OCI-LY1 (cell line): ENCODE measurements at regions not wholly inside any gene's neighbourhood (a gene's known extent, or its start where the extent isn't known, plus 50 kb on each side); places are given as distances from the start of the nearest gene placed in this dataset.

Experiments used
- H2AFZ ChIP-seq: fragments of 200-600 bp; sonication (generic), shearing (Covaris generic); 2 replicates; pipeline ENCODE4 v1.6.0; 2014; ENCODE audit warnings: antibody characterized with exemption, mild to moderate bottlenecking, low read length
- H3F3A ChIP-seq: fragments of 200-600 bp; sonication (generic), shearing (Covaris generic); 2 replicates; pipeline ENCODE4 v1.6.0; 2014; ENCODE audit warnings: mild to moderate bottlenecking, antibody characterized with exemption, low read length, moderate library complexity; ENCODE audit not compliant: insufficient read depth
- H3K27ac ChIP-seq: fragments of 200-600 bp; sonication (generic); 2 replicates; pipeline ENCODE4 v1.5.1; 2014; ENCODE audit warnings: low read length, mixed run types, mild to moderate bottlenecking, low read depth; ENCODE audit not compliant: poor library complexity, severe bottlenecking
- H3K27me3 ChIP-seq: fragments of 200-600 bp; sonication (generic); 2 replicates; pipeline ENCODE4 v1.6.0; 2014; ENCODE audit warnings: antibody characterized with exemption, mild to moderate bottlenecking, low read length, moderate library complexity; ENCODE audit not compliant: insufficient read depth
- H3K36me3 ChIP-seq: fragments of 200-600 bp; sonication (generic); 2 replicates; pipeline ENCODE4 v1.6.1; 2014; ENCODE audit warnings: mild to moderate bottlenecking, antibody characterized with exemption, low read length, moderate library complexity, mixed read lengths; ENCODE audit not compliant: insufficient read depth
- H3K4me1 ChIP-seq: fragments of 200-600 bp; sonication (generic); 2 replicates; pipeline ENCODE4 v1.5.1; 2014; ENCODE audit warnings: mild to moderate bottlenecking, low read length, moderate library complexity; ENCODE audit not compliant: insufficient read depth, severe bottlenecking
- H3K4me2 ChIP-seq: fragments of 200-600 bp; sonication (generic), shearing (Covaris generic); 2 replicates; pipeline ENCODE4 v1.6.1; 2014; ENCODE audit warnings: low read length
- H3K4me3 ChIP-seq: fragments of 200-600 bp; sonication (generic); 2 replicates; pipeline ENCODE4 v1.5.1; 2014; ENCODE audit warnings: low read length, low read depth, mild to moderate bottlenecking, mixed read lengths; ENCODE audit not compliant: poor library complexity, severe bottlenecking
- H3K79me2 ChIP-seq: fragments of 200-600 bp; shearing (Covaris generic); 2 replicates; pipeline ENCODE4 v1.6.1; 2016; ENCODE audit warnings: mixed run types, low read length, mixed read lengths; ENCODE audit not compliant: insufficient read depth
- H3K9ac ChIP-seq: fragments of 200-600 bp; sonication (generic), shearing (Covaris generic); 2 replicates; pipeline ENCODE4 v1.6.1; 2014; ENCODE audit warnings: mild to moderate bottlenecking, low read length, mixed read lengths
- H3K9me2 ChIP-seq: fragments of 200-600 bp; sonication (generic), shearing (Covaris generic); 2 replicates; pipeline ENCODE4 v1.6.1; 2014; ENCODE audit warnings: low read depth, mild to moderate bottlenecking, low read length, mixed read lengths
- H3K9me3 ChIP-seq: fragments of 200-600 bp; shearing (Covaris generic); 2 replicates; pipeline ENCODE4 v1.6.1; 2014; ENCODE audit warnings: low read length, mixed read lengths
- H4K20me1 ChIP-seq: fragments of 200-600 bp; sonication (generic), shearing (Covaris generic); 2 replicates; pipeline ENCODE4 v1.6.0; 2016; ENCODE audit warnings: mild to moderate bottlenecking, low read length; ENCODE audit not compliant: insufficient read depth
- EZH2 ChIP-seq: fragments of 200-600 bp; sonication (generic), shearing (Covaris generic); IDR thresholded peaks from 2 replicates; pipeline ENCODE4 v1.8.0; 2017; ENCODE audit warnings: borderline replicate concordance, mixed run types, mild to moderate bottlenecking, antibody characterized with exemption, low read length, moderate library complexity, mixed read lengths
- TF ChIP-seq, protein P1 (sequence below): fragments of 200-600 bp; sonication (generic), shearing (Covaris generic); IDR thresholded peaks from 2 replicates; pipeline ENCODE4 v1.5.1; 2017; ENCODE audit warnings: mild to moderate bottlenecking, antibody characterized with exemption, low read length, moderate library complexity, mixed read lengths

DNA sequence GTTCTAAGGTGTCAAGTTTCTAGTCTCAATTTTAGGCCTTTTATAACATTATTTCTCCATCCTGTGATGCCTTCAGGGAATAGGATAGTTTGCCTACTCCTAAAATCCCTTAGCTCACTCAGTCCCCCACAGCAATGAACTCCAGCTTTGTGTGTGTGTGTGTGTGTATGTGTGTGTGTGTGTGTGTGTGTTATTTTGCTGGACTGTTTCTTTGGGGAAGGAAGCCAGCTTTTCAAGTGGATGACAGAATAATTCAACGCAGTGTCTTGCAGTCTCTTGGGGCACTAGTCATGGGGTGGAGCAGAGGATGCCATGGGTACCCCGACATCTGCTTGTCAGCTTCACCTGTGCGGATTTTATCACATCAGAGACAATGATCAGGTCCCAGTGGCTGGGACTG lies 262.8 kb upstream of the DAPK1 start:
- no peak overlapping the region for H3K4me3 ChIP-seq
- no peak overlapping the region for H3K9ac ChIP-seq
- H2AFZ ChIP-seq: no peak overlapping the region
- H3K36me3 ChIP-seq: no peaks in the 10 kb centered on the region
- no peak overlapping the region for H3K4me2 ChIP-seq
- TF ChIP-seq, protein P1, sequence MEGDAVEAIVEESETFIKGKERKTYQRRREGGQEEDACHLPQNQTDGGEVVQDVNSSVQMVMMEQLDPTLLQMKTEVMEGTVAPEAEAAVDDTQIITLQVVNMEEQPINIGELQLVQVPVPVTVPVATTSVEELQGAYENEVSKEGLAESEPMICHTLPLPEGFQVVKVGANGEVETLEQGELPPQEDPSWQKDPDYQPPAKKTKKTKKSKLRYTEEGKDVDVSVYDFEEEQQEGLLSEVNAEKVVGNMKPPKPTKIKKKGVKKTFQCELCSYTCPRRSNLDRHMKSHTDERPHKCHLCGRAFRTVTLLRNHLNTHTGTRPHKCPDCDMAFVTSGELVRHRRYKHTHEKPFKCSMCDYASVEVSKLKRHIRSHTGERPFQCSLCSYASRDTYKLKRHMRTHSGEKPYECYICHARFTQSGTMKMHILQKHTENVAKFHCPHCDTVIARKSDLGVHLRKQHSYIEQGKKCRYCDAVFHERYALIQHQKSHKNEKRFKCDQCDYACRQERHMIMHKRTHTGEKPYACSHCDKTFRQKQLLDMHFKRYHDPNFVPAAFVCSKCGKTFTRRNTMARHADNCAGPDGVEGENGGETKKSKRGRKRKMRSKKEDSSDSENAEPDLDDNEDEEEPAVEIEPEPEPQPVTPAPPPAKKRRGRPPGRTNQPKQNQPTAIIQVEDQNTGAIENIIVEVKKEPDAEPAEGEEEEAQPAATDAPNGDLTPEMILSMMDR: no peak
- no peak for TF ChIP-seq EZH2
- no peaks in the 10 kb centered on the region for H3K27me3 ChIP-seq
- no peaks in the 10 kb centered on the region for H3K79me2 ChIP-seq
- H3K4me1 ChIP-seq: no peaks in the 10 kb centered on the region
- no peaks in the 10 kb centered on the region for H3K9me3 ChIP-seq
- H3F3A ChIP-seq: no peaks in the 10 kb centered on the region
- H3K27ac ChIP-seq: no peak overlapping the region
- H3K9me2 ChIP-seq: no peaks in the 10 kb centered on the region
- no peaks in the 10 kb centered on the region for H4K20me1 ChIP-seq

DNA sequence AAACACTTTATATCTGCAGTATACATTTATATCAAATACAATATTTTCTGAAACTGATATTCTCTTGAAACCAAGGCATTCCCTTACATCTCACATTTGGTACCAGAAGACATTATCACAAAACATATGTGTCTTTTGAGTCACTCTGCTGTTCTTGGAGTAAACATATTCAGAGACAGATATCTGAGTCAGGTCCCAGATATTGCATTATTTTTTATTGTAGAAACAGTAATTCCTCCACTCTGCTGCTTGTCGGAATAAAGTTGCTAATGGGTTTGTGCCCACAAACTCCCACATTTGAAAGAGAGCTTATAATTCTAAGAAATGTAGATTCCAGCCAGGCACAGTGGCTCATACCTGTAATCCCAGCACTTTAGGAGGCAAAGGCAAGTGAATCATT lies 261.1 kb upstream of the DAPK1 start:
- no peaks in the 10 kb centered on the region for H3K79me2 ChIP-seq

DNA sequence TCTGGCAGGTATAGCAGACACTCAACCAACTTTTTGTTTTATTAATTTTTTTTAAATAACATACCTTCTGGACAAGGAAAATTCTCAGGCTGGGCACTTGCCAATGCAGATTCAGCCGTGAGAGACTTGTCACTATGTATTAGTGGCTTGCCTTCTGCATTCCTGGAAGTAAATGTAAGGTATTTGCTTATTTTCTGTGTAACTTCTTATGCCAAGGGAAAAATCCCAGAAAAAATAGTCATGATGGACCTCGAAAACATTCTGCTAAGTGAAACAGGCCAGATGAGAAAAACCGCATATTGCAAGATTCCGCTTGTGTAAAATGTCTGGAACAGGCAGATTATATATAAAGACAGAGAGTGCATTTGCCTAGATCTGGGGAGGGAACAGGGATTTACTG lies 260.3 kb upstream of the DAPK1 start:
- no peak overlapping the region for H2AFZ ChIP-seq
- no peaks in the 10 kb centered on the region for H3K36me3 ChIP-seq
- H3K27ac ChIP-seq: no peak overlapping the region
- H3K9me2 ChIP-seq: no peaks in the 10 kb centered on the region
- H3K9me3 ChIP-seq: no peaks in the 10 kb centered on the region
- TF ChIP-seq EZH2: no peak
- TF ChIP-seq, protein P1: no peak
- H3K9ac ChIP-seq: no peak overlapping the region
- no peak overlapping the region for H3K4me2 ChIP-seq
- H3K27me3 ChIP-seq: no peaks in the 10 kb centered on the region
- no peaks in the 10 kb centered on the region for H3F3A ChIP-seq
- no peaks in the 10 kb centered on the region for H4K20me1 ChIP-seq
- no peak overlapping the region for H3K4me3 ChIP-seq
- no peaks in the 10 kb centered on the region for H3K79me2 ChIP-seq
- H3K4me1 ChIP-seq: no peaks in the 10 kb centered on the region

More for the DNA sequence above, 261.1 kb upstream of the DAPK1 start:
- H3K9me3 ChIP-seq: no peaks in the 10 kb centered on the region
- H3K9ac ChIP-seq: no peak overlapping the region
- TF ChIP-seq, protein P1: no peak
- no peak for TF ChIP-seq EZH2
- H4K20me1 ChIP-seq: no peaks in the 10 kb centered on the region
- no peaks in the 10 kb centered on the region for H3K36me3 ChIP-seq
- H3K4me3 ChIP-seq: no peak overlapping the region
- H2AFZ ChIP-seq: no peak overlapping the region
- H3K4me2 ChIP-seq: no peak overlapping the region
- H3K9me2 ChIP-seq: no peaks in the 10 kb centered on the region
- H3K4me1 ChIP-seq: no peaks in the 10 kb centered on the region
- H3F3A ChIP-seq: no peaks in the 10 kb centered on the region
- H3K27ac ChIP-seq: no peak overlapping the region
- H3K27me3 ChIP-seq: no peaks in the 10 kb centered on the region
